ENCODE measurements at regions not wholly inside any gene's neighbourhood (a gene's known extent, or its start where the extent isn't known, plus 50 kb on each side); places are given as distances from the start of the nearest gene placed in this dataset.

GRCh38 chr18:29821544-29821943 lies 1221.0 kb downstream of the DSC3 start:
- TF ChIP-seq EZH2 (IDR thresholded peaks at IDR 0.05; ENCODE audit: low read depth, low read length, severe bottlenecking): no peak
- no peak for TF ChIP-seq CTCF (IDR thresholded peaks at IDR 0.05; ENCODE audit: control extremely low read depth in 1 of 3, insufficient read depth in 1 of 3, low read depth in 1 of 3, low read length in 3 of 3)
- TF ChIP-seq EP300 (IDR thresholded peaks at IDR 0.05; ENCODE audit: borderline replicate concordance in 1 of 2, low read depth in 2 of 2, low read length in 2 of 2): no peak
- no peak for TF ChIP-seq JUND (IDR thresholded peaks at IDR 0.05; ENCODE audit: low read length)
- TF ChIP-seq HDAC6 (IDR thresholded peaks at IDR 0.05; ENCODE audit: low read depth, low read length): no peak
- no peak for TF ChIP-seq SIRT6 (IDR thresholded peaks at IDR 0.05; ENCODE audit: low read length)
- TF ChIP-seq MAX (IDR thresholded peaks at IDR 0.05): no peak
- no peak for TF ChIP-seq POLR2AphosphoS5 (IDR thresholded peaks at IDR 0.05; ENCODE audit: low read depth, low read length)
- no peak for TF ChIP-seq CEBPB (IDR thresholded peaks at IDR 0.05; ENCODE audit: low read depth, low read length)
- TF ChIP-seq TAF1 (IDR thresholded peaks at IDR 0.05; ENCODE audit: low read depth, low read length): no peak
- TF ChIP-seq TBP (IDR thresholded peaks at IDR 0.05; ENCODE audit: low read depth, low read length): no peak
- no peak for TF ChIP-seq BRCA1 (IDR thresholded peaks at IDR 0.05; ENCODE audit: low read depth, low read length)
